ENCODE measurements at regions not wholly inside any gene's neighbourhood (a gene's known extent, or its start where the extent isn't known, plus 50 kb on each side); places are given as distances from the start of the nearest gene placed in this dataset.
"Not testable (repeated sequence)": the region's sequence is repeated elsewhere in the genome, so short reads cannot be mapped to it uniquely, and the experiment has no call there.

GRCh38 chr15:62413786-62414185 lies 248.7 kb upstream of the C2CD4B start:
- DNase-seq: no peak

- DNase-seq: no peak
Observed at GRCh38 chr15:62415498-62415897, 250.4 kb upstream of the C2CD4B start.

GRCh38 chr15:62416526-62416925 lies 251.4 kb upstream of the C2CD4B start:
- no peak for DNase-seq

- no peak for DNase-seq
Observed at GRCh38 chr15:62417439-62417838, 252.4 kb upstream of the C2CD4B start.

GRCh38 chr15:62418496-62418895 lies 253.4 kb upstream of the C2CD4B start:
- DNase-seq: not testable (repeated sequence)

- no peak for DNase-seq
Observed at GRCh38 chr15:62419192-62419591, 254.1 kb upstream of the C2CD4B start.

- DNase-seq: not testable (repeated sequence)
Observed at GRCh38 chr15:62420371-62420770, 255.3 kb upstream of the C2CD4B start.

- no peak for DNase-seq
Observed at GRCh38 chr15:62421289-62421688, 256.2 kb upstream of the C2CD4B start.

GRCh38 chr15:62426387-62426956 lies 261.4 kb upstream of the C2CD4B start:
- DNase-seq: no peak

- DNase-seq: no peak
Observed at GRCh38 chr15:62428259-62428658, 263.2 kb upstream of the C2CD4B start.

GRCh38 chr15:62428851-62429598 lies 263.9 kb upstream of the C2CD4B start:
- DNase-seq: no peak

- no peak for DNase-seq
Observed at GRCh38 chr15:62430056-62430455, 265.0 kb upstream of the C2CD4B start.

- no peak for DNase-seq
Observed at GRCh38 chr15:62430552-62430951, 265.5 kb upstream of the C2CD4B start.

- no peak for DNase-seq
Observed at GRCh38 chr15:62431008-62431797, 266.1 kb upstream of the C2CD4B start.

- DNase-seq: no peak
Observed at GRCh38 chr15:62431817-62432216, 266.7 kb upstream of the C2CD4B start.

- no peak for DNase-seq
Observed at GRCh38 chr15:62432702-62433398, 267.8 kb upstream of the C2CD4B start.

- no peak for DNase-seq
Observed at GRCh38 chr15:62436235-62436634, 271.1 kb upstream of the C2CD4B start.

- no peak for DNase-seq
Observed at GRCh38 chr15:62437753-62438152, 272.7 kb upstream of the C2CD4B start.

GRCh38 chr15:62439543-62440016 lies 274.5 kb upstream of the C2CD4B start:
- no peak for DNase-seq

GRCh38 chr15:62440362-62441105 lies 275.4 kb upstream of the C2CD4B start:
- DNase-seq: no peak

- DNase-seq: no peak
Observed at GRCh38 chr15:62444104-62445022, 279.3 kb upstream of the C2CD4B start.

All from T-helper 1 cell (primary cell).